ENCODE measurements at regions not wholly inside any gene's neighbourhood (a gene's known extent, or its start where the extent isn't known, plus 50 kb on each side); places are given as distances from the start of the nearest gene placed in this dataset.

DNA sequence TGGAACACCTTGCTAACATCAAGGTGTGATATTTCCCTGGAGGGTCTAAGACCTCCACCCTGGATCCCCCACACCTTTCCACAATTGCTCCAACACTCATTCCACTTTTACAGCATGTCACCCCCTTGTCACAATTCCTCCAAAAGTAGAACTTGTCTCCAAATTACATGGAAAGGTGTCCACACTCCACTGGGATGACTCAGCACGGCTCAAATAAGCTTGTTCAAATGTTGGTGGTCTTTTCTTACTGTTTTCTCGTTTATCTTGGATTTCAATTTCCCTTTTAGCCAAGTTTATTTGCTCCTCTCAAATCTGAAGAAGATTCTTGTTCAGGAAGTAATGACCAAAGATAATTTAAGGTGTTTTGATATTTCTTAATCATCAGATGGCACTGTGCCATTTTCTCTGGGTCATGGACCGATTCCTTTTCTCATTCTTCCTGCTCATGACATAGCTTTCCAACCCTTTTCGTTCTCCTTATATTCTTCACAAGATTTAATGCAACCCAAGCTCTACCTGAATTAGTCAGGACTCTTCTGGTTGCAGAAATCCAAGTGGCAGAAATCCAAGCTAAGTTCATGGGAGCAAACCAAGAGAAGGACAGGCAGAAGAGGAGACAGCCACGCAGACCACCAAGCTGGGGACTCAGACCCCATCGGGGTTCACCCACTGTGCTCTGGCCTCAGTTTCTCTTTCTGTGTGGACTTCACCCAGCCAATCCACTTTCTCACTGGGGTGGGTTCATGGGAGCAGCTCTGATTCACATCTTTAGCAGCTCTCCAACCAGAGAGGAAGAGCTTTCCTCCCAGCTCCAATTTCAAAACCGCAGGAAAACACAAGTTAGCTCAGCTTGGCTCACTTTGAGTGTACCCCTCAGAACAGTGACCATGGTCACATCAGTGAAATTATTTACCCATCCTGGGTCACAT, 110.5 kb upstream of the CDYL start:
- TF ChIP-seq POLR2AphosphoS5 (IDR thresholded peaks at IDR 0.05; ENCODE audit: borderline replicate concordance, low read depth, low read length) (no peak), EZH2 (IDR thresholded peaks at IDR 0.05) (no peak), FOXP2 (optimal IDR thresholded peaks at IDR 0.05; ENCODE audit: control extremely low read depth, extremely low read length, insufficient read depth) (no peak)

Data from SK-N-MC (cell line).